GM19468 (cell line): ENCODE measurements at regions not wholly inside any gene's neighbourhood (a gene's known extent, or its start where the extent isn't known, plus 50 kb on each side); places are given as distances from the start of the nearest gene placed in this dataset.

ENCODE experiments used
- ATAC-seq: cut with Tn5 transposase; IDR thresholded peaks from one replicate; pipeline ENCODE4 v1.9.1; 2021; ENCODE audit warnings: mild to moderate bottlenecking, moderate library complexity, moderate number of reproducible peaks; ENCODE audit not compliant: unreplicated experiment; ENCODE audit errors: extremely low read depth

DNA sequence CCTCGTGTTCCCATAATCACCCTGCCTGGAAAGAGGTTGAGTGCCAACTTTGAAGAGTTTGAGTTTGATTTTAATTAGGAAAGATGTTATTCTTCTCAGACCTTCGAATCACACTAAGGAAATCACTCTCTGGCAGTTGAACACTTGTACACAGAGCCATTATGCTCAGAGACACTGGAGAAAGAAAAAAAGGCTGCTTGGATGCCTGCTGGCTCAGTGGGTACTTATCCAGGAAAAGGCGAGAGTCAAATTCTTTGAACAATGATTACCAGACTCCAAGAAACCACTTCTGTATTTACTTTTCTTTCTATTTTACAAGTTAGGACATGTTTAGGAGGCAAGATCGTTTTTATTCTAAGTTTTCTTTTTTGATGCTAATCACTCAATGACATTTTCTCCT is 438.5 kb upstream of the FAT3 start:
- ATAC-seq, result no peak

DNA sequence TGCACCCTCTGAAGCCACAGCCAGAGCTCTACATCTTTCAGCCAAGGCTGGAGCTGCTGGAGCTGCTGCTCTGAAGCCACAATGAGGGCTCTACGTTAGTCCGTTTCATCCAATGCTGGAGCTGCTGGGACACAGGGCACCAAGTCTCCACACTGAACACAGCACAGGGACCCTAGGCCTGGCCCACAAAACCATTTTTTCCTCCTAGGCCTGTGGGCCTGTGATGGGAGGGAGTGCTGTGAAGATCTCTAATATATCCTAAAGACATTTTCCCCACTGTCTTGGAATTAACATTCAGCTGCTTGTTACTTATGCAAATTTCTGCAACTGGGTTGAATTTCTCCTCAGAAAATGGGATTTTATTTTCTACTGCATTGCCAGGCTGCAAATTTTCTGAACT is 441.4 kb upstream of the FAT3 start:
- ATAC-seq, result no peak

DNA sequence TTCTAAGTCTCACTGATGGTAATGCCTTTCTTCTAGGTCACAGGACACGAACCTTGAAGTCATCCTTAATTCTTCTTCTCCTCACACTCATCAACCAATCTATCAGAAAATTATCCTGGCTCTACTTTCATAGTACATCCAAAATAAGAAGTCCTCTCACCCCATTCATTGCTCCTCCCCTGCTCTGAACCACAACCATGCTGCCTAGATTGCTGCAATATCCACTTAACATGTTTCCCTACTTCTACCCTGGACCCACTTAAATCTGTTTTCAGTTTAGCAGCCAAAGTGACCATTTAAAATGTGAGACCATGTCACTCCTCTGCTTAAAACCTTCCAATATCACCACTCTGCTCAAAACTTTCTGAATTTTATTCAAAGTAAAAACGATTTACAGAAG is 445.9 kb upstream of the FAT3 start:
- ATAC-seq, result no peak

DNA sequence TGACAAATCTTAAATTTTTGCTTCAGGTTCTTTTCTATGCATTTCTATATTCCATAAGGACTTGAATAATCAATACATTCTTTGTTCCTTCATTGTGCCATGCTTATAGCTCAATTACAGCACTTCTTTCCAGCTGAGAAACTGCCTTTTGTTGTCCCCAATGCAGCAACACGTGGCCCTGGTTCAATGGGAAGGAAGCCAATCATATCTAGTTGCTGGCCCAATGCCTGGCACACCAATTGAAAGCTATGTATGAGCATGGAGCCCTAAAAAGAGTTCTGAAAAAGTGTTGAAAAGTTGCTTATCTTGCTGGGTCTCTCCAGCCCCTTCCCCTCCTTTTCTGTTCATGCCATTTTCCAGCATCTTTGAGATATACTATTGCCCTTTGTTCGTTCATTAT is 448.0 kb upstream of the FAT3 start:
- no peak for ATAC-seq

DNA sequence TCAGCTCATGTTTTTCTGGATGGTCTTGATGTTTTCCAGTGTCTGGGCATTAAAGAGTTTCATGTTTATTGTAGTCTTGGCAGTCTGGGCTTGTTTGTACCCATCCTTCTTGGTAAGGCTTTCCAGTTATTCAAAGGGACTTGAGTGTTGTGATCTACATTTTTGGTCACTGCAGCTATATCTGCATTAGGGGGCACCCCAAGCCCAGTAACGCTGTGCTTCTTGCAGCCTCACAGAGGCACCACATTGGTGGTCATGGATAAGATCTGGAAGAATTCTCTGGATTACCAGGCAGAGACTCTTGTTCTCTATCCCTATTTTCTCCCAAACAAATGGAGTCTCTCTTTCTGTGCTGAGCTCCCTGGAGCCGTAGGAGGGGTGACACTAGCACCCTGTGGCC is 451.5 kb upstream of the FAT3 start:
- ATAC-seq, result no peak

DNA sequence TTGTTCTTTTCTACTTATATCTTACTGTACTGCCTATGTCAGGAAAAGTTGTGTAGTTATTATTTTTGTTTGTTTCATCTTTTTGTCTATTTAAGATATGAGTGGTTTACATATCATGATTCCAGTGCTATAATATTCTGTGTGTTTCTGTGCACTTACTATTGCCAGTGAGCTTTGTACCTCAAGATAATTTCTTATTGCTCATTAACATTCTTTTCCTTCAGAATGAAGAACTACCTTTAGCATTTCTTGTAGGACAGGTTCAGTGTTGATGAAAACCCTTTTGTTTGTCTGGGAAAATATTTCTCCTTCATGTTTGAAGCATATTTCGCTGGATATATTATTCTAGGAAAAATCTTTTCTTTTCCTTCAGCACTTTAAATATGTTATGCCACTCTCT is 452.7 kb upstream of the FAT3 start:
- ATAC-seq, result no peak

DNA sequence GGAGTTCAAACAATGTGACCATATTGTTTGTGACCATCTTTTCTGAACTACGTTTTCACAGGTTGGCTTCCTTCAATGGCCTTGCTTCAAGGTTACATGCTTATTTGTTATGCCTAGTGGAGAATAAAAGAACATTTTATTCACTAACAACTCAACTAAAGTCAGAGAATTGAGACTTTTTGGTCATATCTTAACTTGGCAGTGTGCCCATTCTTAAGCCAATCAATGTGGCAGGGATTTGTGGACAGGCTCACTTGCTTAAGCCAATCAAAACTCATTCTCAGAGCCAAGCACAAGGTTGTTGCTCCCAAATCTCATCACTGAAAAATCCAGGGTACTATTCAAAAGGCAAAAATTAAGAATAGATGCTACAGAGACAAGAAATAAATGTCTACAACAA is 455.8 kb upstream of the FAT3 start:
- ATAC-seq, result no peak

DNA sequence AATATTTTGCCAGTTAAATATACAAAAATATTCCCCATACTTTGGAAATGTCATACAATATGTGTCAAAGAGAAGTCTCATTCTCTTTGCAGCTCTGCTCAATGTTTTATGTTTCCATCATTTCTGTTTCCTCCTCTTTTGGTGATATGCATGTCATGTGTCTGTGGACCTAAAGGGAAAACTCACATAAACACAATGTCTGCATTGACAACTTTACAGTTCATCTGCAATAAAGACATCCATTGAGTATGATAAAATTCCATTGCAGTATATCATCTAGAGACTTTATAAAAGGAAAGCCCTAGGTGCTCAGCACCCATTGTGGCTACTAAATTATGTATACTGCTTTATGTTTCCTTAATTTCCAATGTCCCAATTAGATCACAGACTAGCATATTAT is 461.3 kb upstream of the FAT3 start:
- ATAC-seq, result no peak

DNA sequence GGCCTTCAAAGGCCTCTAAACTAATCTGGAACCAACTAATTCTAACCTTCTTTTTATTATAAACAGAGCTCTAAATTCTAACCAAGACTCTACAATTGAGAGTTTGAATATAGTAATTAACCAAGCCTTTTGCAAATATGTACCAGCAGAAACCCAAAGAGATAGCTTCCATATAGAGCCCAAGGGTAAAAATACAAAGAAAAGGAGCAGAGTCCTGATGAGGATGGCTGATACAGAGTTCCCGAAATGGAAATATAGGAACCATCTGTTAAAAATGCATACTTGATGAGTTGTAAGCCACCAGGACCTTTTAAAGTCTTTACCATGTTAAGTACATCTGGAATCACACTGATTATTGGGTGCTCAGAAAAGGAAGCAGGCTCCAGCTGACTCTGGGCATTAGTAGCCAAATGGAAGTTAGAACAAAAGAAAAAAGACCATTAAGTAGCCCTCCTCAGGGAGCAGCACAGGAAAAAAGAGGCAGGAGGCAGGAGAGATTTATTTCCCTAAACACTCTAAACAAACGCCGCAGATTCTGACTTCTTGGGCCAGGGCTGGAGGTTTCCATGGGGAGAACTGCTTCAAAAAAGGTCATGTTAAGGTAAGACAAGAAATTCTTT is 463.1 kb upstream of the FAT3 start:
- no peak for ATAC-seq

DNA sequence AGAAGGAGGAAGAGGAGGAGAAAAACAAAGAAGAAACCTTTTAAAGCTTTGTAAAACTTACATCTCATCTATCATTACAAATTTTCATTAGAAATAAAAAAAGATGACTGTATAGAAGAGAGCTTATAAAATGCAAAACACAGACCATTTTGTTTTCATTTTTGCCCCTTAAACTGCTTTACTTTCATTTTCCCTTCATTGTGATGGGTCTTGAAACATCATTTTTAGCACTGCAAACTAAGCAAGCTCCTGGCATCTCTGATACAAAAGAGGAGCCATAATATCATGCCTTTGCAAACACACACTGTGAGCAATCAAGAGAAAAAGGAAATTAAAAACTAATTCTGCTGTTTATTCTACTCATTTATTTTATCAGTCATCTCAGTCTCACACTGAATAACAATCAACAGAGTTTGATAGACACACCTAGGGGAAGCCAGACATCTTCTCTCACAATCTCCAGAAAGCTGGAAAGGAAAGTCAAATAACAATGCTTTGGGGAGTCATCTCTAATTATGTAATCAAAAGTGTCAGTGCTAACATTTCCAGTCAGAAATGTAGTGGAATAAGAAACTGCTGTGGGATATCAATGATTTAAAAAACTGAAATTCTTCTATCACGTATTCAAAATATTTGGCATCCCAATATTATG is 467.7 kb upstream of the FAT3 start:
- no peak for ATAC-seq

DNA sequence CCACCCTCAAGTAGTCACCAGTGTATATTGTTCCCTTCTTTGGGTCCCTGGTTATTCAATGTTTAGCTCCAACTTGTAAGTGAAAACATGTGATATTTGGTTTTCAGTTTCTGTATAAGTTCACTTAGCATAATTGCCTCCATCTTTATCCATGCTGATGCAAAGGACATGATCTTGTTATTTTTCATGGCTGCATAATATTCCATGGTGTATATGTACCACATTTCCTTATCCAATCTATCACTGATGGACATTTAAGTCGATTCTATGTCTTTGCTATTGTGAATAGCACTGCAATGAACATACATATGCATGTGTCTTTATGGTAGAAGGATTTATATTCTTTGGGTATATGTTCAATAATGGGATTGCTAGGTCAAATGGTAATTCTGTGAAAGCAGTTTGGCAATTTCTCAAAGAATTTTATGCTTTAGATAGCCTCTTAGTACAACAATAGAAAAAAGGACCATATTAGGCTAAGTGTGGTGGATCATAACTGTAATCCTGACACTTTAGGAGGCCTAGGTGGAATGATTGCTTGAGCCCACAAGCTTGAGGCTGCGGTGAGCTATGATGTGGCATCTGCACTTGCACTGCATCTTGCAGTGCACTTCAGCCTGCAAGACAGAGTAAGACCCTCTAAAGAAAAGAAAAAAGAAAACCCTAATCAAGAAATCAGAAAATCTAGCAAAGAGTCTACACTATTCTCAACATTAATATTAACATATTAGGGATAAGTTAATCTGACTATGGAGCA is 468.5 kb upstream of the FAT3 start:
- ATAC-seq, result no peak

DNA sequence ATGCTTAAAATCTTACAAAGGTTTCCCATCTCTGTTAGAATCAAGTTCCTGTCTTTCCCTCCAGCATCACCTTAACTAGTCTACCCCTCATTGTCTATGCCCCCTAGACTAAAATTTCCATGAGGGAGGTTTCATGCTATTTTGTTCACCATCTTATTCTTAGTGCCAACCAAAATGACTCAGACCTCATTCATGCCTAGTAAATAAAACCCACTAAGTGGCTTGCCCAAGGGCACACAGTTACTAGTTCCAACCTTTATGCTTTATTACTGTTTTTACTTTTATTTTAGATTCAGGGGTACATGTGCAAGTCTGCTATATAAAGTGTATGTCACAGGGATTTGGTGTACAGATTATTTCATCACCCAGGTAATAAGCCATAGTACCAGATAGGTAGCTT is 469.1 kb upstream of the FAT3 start:
- ATAC-seq, result no peak

DNA sequence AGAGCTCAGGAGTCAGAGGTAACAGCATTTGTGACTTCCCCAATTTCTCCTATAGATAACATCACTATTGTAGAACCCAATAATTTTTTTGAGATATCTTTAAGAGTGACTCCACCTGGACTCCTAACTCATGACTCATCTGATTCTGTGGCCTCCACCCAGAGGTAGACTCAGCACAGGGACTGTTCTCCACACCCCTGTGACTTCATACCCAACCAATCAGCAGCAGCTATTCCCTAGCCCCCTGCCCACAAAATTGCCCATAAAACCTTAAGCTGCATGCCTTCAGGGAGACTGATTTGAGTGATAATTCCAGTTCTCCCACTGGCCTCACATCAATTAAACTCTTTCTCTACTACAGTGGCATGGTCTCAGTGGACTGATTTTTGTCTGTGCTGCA is 475.4 kb upstream of the FAT3 start:
- ATAC-seq, result no peak

DNA sequence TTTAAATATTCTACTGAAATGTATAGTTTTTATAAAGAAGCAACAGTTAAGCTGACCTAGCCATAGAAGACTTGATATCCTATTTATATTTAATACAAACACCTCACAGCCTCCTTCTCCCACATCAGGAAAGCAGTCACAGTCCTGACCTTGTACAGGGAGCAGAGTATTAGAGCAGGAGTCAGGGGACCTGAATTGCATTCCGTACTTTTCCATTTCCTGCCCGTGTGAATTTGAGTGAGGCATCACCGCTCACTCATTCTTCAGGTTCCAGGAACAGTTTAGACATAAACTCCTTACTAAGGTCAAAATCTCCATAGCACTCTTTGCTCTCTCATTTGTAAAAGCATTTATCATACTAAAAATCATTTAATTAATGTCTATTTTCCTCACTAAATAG is 482.5 kb upstream of the FAT3 start:
- ATAC-seq, result no peak

DNA sequence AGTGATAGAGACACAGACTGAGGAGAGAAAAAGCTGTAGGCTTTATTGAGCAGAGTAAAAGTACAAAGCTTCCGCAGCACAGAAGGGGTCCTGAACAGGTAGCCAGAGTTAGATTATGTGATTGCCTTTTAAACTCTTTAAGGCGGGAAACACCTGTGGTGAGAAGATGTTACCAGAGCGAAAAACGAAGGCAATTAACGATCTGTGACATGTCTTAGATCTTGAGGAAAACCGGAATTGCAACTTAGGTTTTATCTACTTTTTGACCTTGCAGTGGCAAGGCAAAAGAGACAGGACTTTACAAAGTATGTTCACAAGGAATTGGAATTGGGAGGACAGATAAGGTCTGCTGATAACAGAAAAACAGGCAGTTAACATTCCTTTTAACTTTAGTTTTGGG is 493.6 kb upstream of the FAT3 start:
- no peak for ATAC-seq

DNA sequence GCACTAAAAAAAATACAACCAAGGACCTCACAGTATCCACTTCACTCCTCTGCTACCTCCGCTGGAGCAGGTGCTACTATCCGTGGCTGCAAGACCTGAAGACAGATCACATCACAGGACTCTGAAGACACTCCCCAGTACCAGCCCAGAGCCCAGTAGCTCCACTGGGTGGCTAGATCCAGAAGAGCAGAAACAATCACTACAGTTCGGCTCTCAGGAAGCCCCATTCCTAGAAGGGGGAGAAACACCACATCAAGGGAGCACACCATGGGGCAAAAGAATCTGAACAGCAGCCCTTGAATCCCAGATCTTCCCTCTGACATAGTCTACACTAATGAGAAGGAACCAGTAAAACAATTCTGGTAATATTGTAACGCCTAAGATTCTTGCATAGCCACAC is 494.0 kb upstream of the FAT3 start:
- no peak for ATAC-seq

DNA sequence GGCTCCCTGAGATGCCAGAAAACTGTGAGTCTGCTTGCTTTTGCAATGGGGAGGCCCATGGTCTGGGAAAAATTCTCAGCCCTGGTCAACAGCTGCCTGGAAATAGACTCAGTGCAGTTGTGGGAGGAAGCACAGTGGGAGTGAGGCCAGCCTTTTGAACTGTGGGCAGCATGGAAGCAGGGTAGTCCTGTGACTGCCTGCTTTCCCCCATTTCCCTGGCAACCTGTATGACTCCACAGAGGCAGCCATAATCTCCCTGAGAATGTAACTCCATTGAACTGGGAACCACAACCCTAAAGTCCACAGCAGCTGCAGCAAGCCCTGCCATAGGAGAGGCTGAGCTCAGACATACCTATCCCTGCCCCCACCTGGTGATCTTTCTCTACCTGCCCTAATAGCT is 494.6 kb upstream of the FAT3 start:
- no peak for ATAC-seq

DNA sequence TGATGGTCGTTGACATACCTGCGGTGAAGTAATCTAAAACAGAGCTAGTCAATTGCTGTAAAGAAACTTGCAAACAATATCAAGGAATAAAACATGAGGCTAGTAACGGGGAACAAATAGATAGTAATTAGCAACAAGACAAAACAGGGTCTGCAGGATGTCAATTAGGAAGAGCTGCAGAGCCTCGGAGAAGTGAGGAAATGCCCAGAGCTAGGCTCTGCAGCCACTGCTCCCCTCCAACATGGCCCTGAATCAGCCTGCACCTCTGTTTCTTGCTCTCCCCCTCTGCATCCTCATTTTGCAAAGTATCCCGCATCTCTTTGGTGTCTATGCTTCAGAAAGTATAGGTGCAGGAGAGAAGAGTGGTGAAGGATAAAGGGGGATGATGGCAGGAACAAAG is 507.4 kb upstream of the FAT3 start:
- no peak for ATAC-seq

DNA sequence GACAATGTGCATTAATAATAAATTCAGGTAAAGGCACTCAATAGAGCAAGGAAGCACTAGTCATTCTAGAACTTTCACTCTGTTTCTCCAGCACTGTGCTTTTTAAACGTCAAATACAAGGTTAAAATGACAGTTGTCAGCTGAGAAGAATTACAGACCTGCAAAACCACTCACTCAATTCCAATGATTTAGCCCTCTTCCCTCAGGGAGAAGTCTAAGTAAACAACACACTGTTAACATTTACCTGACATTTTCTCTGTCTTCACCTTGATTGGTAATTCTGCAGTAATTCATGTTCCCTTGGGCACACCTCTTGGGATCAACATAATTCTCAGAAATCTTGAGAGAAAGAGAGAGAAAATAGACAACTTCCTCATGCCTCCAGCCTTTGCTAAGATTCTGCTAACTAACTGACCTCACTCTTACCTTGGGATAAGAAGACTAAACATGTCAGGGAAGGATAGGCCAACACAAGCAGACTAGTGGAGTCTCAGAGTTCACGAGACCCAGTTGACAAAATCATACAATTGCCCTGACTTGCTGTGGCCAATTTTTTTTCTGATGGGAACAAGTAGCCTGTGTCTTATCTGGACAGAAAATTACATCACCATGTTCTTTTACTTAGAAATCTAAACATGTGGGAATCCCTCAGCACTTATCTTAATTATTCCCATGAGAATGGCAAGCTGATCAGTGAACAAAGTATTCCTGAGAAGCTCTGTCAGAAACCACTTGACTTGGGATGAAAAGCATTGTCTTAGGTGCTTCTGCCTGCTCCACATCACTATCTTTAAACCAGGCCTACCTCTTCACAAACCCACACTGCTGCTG is 516.8 kb upstream of the FAT3 start:
- no peak for ATAC-seq

DNA sequence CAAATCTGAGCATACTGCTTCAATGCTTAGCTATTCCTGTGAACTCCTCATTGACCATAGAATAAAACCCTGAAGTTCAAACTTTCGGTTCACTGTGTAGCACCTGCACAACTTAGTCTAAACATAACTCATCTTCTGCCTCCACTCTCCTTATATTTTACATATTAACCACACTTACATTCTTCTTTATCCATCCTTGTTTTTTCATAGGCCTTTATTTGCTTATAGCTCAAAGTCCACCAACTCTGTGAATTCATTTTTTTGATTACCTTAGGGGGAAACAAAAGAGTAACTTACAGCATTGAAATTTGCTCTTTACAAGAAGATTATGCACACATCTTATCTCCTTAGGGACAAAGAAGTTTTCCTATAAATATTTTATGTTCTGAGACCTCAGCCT is 521.6 kb upstream of the FAT3 start:
- no peak for ATAC-seq

DNA sequence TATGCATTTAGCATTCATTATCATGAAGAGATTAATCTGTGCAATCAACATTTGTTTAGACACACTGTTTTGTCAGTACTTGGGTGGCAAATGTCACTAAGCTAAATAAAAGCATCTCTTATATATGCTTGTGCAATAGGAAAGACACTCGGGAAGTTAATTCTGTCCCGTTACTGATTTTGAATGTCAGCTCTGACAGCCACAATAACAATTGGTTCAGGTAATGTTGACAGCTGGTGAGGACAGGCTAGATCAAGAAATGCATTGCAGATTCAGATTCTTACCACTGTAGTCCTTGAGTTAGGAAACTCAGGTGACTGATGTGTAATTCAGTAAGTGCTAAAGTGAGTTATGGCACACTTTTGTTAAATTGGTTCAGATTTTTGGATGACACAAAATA is 523.8 kb upstream of the FAT3 start:
- ATAC-seq, result no peak
